GM18909 (cell line): ENCODE measurements at regions not wholly inside any gene's neighbourhood (a gene's known extent, or its start where the extent isn't known, plus 50 kb on each side); places are given as distances from the start of the nearest gene placed in this dataset.

Experiments used
- ATAC-seq: cut with Tn5 transposase; IDR thresholded peaks from one replicate; pipeline ENCODE4 v1.9.1; 2021; ENCODE audit warnings: mild to moderate bottlenecking; ENCODE audit not compliant: unreplicated experiment, poor library complexity

- ATAC-seq: peak; percentile 73
These were observed 59.6 kb upstream of the TOP1 start for GRCh38 chr20:40968816-40969562.

GRCh38 chr20:40970218-40970617 lies 58.4 kb upstream of the TOP1 start:
- no peak for ATAC-seq

GRCh38 chr20:40977218-40977617 lies 51.4 kb upstream of the TOP1 start:
- no peak for ATAC-seq

GRCh38 chr20:40978761-40979160 lies 49.9 kb upstream of the TOP1 start:
- ATAC-seq: no peak
